WTC11 (cell line): ENCODE measurements at regions not wholly inside any gene's neighbourhood (a gene's known extent, or its start where the extent isn't known, plus 50 kb on each side); places are given as distances from the start of the nearest gene placed in this dataset.

Experiments used
- ATAC-seq: fragments of 200-7000 bp; cut with Tn5 transposase; 2 replicates; pipeline ENCODE4 v1.10.0; 2021; ENCODE audit warnings: mild to moderate bottlenecking, moderate library complexity
- CTCF ChIA-PET: fragments of 300-600 bp; sonication (Branson Sonifier 250); formaldehyde crosslinking; loops from one replicate; lab custom pipeline; 2021; ENCODE audit warnings: antibody characterized with exemption; lab: Charles Lee
- POLR2A ChIA-PET: fragments of 350-600 bp; sonication (Branson Sonifier 250); formaldehyde crosslinking; loops from one replicate; lab custom pipeline; 2021; ENCODE audit warnings: antibody characterized with exemption; lab: Charles Lee
- DNase-seq: peaks from one replicate; pipeline ENCODE4 v3.0.0; 2021; ENCODE audit warnings: low spot score
- H3K27ac Mint-ChIP-seq: 2 replicates; pipeline ENCODE4 v1.8.0; 2021; ENCODE audit warnings: mixed read lengths
- H3K27me3 Mint-ChIP-seq: 2 replicates; pipeline ENCODE4 v1.8.0; 2021; ENCODE audit warnings: low read depth, mild to moderate bottlenecking, moderate library complexity, mixed read lengths
- H3K36me3 Mint-ChIP-seq: 2 replicates; pipeline ENCODE4 v1.8.0; 2021; ENCODE audit warnings: mixed read lengths
- H3K4me1 Mint-ChIP-seq: 2 replicates; pipeline ENCODE4 v1.8.0; 2022; ENCODE audit warnings: mixed read lengths
- H3K4me3 Mint-ChIP-seq: 2 replicates; pipeline ENCODE4 v1.8.0; 2021; ENCODE audit warnings: mild to moderate bottlenecking, moderate library complexity, mixed read lengths
- H3K9me3 Mint-ChIP-seq: 2 replicates; pipeline ENCODE4 v1.8.0; 2021; ENCODE audit warnings: mixed read lengths
- EMX1 ChIP-seq: fragments of 250-450 bp; sonication (Bioruptor Pico); IDR thresholded peaks from 2 replicates; pipeline ENCODE4 v1.8.0; 2021; ENCODE audit warnings: mild to moderate bottlenecking
- GABPB1 ChIP-seq: sonication (generic); formaldehyde crosslinking; IDR thresholded peaks from 2 replicates; pipeline ENCODE4 v1.8.1; 2023; ENCODE audit warnings: mild to moderate bottlenecking, missing genetic modification reagents
- GTF2I ChIP-seq: fragments of 250-450 bp; sonication (Bioruptor Pico); conservative IDR thresholded peaks from 2 replicates; pipeline ENCODE4 v1.4.0; 2021; ENCODE audit warnings: mild to moderate bottlenecking
- JAZF1 ChIP-seq: fragments of 250-450 bp; sonication (Bioruptor Pico); IDR thresholded peaks from 2 replicates; pipeline ENCODE4 v1.9.0; 2021; ENCODE audit warnings: moderate library complexity, mild to moderate bottlenecking, inconsistent platforms
- NFATC4 ChIP-seq: fragments of 250-450 bp; sonication (Bioruptor Pico); IDR thresholded peaks from 2 replicates; pipeline ENCODE4 v1.9.0; 2021; ENCODE audit warnings: mild to moderate bottlenecking
- NR1H2 ChIP-seq: sonication (generic); formaldehyde crosslinking; IDR thresholded peaks from 2 replicates; pipeline ENCODE4 v1.9.0; 2021; ENCODE audit warnings: mild to moderate bottlenecking, moderate library complexity, missing genetic modification reagents
- PRRX2 ChIP-seq: fragments of 250-450 bp; sonication (Bioruptor Pico); IDR thresholded peaks from 2 replicates; pipeline ENCODE4 v1.8.0; 2021; ENCODE audit warnings: mild to moderate bottlenecking
- SMAD4 ChIP-seq: sonication (generic); formaldehyde crosslinking; IDR thresholded peaks from 2 replicates; pipeline ENCODE4 v1.8.0; 2022; ENCODE audit warnings: mild to moderate bottlenecking, missing genetic modification reagents
- ZNF219 ChIP-seq: sonication (generic); formaldehyde crosslinking; IDR thresholded peaks from 2 replicates; pipeline ENCODE4 v1.8.0; 2023; ENCODE audit warnings: missing genetic modification reagents, mild to moderate bottlenecking, borderline replicate concordance
- ZNF232 ChIP-seq: sonication (generic); formaldehyde crosslinking; IDR thresholded peaks from 2 replicates; pipeline ENCODE4 v1.8.0; 2022; ENCODE audit warnings: mild to moderate bottlenecking, missing genetic modification reagents
- ZNF671 ChIP-seq: fragments of 250-450 bp; sonication (Bioruptor Pico); IDR thresholded peaks from 2 replicates; pipeline ENCODE4 v1.8.0; 2021; ENCODE audit warnings: mild to moderate bottlenecking
- TF ChIP-seq, protein P1 (sequence below): sonication (generic); formaldehyde crosslinking; IDR thresholded peaks from 2 replicates; pipeline ENCODE4 v1.8.1; 2023; ENCODE audit warnings: mild to moderate bottlenecking, missing genetic modification reagents, moderate library complexity
- TF ChIP-seq, protein P2 (sequence below): sonication (generic); formaldehyde crosslinking; IDR thresholded peaks from 2 replicates; pipeline ENCODE4 v1.8.1; 2022; ENCODE audit warnings: missing genetic modification reagents, borderline replicate concordance
- TF ChIP-seq, protein P3 (sequence below): sonication (generic); formaldehyde crosslinking; conservative IDR thresholded peaks from 2 replicates; pipeline ENCODE4 v1.8.1; 2023; ENCODE audit warnings: mild to moderate bottlenecking, low read depth, missing genetic modification reagents, moderate library complexity
- TF ChIP-seq, protein P4 (sequence below): sonication (generic); formaldehyde crosslinking; IDR thresholded peaks from 2 replicates; pipeline ENCODE4 v1.8.0; 2023; ENCODE audit warnings: missing genetic modification reagents
- TF ChIP-seq, protein P5 (sequence below): fragments of 200-600 bp; IDR thresholded peaks from 2 replicates; pipeline ENCODE4 v1.8.0; 2022; ENCODE audit warnings: antibody characterized with exemption
- TF ChIP-seq, protein P6 (sequence below): sonication (generic); formaldehyde crosslinking; IDR thresholded peaks from 2 replicates; pipeline ENCODE4 v1.8.0; 2022; ENCODE audit warnings: mild to moderate bottlenecking, missing genetic modification reagents
- TF ChIP-seq, protein P7 (sequence below): sonication (generic); formaldehyde crosslinking; IDR thresholded peaks from 2 replicates; pipeline ENCODE4 v1.8.1; 2023; ENCODE audit warnings: mild to moderate bottlenecking, missing genetic modification reagents
- TF ChIP-seq, protein P8 (sequence below): sonication (generic); formaldehyde crosslinking; IDR thresholded peaks from 2 replicates; pipeline ENCODE4 v1.8.1; 2022; ENCODE audit warnings: mild to moderate bottlenecking, missing genetic modification reagents, moderate library complexity, borderline replicate concordance

DNA sequence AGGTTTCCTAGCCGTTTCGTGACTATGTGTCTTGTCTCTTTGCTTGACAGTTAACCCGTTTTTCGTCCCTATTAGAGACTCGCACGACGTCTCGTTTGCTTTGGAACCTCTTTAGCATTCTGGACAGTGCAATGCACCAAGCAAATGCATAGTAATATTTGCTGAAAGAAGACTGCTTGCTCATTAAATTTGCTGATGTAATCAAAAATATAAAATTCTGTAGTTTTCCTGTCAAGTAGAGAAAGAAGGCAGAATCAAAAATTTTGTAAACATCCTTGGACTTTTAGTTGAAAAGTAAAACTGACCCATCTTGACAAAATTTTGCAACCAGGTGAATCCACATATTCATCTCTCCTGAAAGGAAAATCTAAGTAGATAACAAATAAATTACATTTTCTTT is 106.9 kb upstream of the RAPGEF2 start:
- TF ChIP-seq, protein P1, sequence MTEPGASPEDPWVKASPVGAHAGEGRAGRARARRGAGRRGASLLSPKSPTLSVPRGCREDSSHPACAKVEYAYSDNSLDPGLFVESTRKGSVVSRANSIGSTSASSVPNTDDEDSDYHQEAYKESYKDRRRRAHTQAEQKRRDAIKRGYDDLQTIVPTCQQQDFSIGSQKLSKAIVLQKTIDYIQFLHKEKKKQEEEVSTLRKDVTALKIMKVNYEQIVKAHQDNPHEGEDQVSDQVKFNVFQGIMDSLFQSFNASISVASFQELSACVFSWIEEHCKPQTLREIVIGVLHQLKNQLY (CRISPR knock-in tag), result no peak
- TF ChIP-seq, protein P2, sequence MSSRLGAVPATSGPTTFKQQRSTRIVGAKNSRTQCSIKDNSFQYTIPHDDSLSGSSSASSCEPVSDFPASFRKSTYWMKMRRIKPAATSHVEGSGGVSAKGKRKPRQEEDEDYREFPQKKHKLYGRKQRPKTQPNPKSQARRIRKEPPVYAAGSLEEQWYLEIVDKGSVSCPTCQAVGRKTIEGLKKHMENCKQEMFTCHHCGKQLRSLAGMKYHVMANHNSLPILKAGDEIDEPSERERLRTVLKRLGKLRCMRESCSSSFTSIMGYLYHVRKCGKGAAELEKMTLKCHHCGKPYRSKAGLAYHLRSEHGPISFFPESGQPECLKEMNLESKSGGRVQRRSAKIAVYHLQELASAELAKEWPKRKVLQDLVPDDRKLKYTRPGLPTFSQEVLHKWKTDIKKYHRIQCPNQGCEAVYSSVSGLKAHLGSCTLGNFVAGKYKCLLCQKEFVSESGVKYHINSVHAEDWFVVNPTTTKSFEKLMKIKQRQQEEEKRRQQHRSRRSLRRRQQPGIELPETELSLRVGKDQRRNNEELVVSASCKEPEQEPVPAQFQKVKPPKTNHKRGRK (CRISPR knock-in tag), result no peak
- TF ChIP-seq, protein P3, sequence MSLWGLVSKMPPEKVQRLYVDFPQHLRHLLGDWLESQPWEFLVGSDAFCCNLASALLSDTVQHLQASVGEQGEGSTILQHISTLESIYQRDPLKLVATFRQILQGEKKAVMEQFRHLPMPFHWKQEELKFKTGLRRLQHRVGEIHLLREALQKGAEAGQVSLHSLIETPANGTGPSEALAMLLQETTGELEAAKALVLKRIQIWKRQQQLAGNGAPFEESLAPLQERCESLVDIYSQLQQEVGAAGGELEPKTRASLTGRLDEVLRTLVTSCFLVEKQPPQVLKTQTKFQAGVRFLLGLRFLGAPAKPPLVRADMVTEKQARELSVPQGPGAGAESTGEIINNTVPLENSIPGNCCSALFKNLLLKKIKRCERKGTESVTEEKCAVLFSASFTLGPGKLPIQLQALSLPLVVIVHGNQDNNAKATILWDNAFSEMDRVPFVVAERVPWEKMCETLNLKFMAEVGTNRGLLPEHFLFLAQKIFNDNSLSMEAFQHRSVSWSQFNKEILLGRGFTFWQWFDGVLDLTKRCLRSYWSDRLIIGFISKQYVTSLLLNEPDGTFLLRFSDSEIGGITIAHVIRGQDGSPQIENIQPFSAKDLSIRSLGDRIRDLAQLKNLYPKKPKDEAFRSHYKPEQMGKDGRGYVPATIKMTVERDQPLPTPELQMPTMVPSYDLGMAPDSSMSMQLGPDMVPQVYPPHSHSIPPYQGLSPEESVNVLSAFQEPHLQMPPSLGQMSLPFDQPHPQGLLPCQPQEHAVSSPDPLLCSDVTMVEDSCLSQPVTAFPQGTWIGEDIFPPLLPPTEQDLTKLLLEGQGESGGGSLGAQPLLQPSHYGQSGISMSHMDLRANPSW (CRISPR knock-in tag), result no peak
- no peak for TF ChIP-seq JAZF1 (CRISPR knock-in tag)
- TF ChIP-seq NR1H2 (CRISPR knock-in tag), result no peak
- TF ChIP-seq, protein P4, sequence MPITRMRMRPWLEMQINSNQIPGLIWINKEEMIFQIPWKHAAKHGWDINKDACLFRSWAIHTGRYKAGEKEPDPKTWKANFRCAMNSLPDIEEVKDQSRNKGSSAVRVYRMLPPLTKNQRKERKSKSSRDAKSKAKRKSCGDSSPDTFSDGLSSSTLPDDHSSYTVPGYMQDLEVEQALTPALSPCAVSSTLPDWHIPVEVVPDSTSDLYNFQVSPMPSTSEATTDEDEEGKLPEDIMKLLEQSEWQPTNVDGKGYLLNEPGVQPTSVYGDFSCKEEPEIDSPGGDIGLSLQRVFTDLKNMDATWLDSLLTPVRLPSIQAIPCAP, result no peak
- TF ChIP-seq, protein P5, sequence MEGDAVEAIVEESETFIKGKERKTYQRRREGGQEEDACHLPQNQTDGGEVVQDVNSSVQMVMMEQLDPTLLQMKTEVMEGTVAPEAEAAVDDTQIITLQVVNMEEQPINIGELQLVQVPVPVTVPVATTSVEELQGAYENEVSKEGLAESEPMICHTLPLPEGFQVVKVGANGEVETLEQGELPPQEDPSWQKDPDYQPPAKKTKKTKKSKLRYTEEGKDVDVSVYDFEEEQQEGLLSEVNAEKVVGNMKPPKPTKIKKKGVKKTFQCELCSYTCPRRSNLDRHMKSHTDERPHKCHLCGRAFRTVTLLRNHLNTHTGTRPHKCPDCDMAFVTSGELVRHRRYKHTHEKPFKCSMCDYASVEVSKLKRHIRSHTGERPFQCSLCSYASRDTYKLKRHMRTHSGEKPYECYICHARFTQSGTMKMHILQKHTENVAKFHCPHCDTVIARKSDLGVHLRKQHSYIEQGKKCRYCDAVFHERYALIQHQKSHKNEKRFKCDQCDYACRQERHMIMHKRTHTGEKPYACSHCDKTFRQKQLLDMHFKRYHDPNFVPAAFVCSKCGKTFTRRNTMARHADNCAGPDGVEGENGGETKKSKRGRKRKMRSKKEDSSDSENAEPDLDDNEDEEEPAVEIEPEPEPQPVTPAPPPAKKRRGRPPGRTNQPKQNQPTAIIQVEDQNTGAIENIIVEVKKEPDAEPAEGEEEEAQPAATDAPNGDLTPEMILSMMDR, result no peak
- no peak for TF ChIP-seq PRRX2
- TF ChIP-seq GTF2I (CRISPR knock-in tag), result no peak
- TF ChIP-seq, protein P6, sequence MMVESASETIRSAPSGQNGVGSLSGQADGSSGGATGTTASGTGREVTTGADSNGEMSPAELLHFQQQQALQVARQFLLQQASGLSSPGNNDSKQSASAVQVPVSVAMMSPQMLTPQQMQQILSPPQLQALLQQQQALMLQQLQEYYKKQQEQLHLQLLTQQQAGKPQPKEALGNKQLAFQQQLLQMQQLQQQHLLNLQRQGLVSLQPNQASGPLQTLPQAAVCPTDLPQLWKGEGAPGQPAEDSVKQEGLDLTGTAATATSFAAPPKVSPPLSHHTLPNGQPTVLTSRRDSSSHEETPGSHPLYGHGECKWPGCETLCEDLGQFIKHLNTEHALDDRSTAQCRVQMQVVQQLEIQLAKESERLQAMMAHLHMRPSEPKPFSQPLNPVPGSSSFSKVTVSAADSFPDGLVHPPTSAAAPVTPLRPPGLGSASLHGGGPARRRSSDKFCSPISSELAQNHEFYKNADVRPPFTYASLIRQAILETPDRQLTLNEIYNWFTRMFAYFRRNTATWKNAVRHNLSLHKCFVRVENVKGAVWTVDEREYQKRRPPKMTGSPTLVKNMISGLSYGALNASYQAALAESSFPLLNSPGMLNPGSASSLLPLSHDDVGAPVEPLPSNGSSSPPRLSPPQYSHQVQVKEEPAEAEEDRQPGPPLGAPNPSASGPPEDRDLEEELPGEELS, result no peak
- TF ChIP-seq, protein P7, sequence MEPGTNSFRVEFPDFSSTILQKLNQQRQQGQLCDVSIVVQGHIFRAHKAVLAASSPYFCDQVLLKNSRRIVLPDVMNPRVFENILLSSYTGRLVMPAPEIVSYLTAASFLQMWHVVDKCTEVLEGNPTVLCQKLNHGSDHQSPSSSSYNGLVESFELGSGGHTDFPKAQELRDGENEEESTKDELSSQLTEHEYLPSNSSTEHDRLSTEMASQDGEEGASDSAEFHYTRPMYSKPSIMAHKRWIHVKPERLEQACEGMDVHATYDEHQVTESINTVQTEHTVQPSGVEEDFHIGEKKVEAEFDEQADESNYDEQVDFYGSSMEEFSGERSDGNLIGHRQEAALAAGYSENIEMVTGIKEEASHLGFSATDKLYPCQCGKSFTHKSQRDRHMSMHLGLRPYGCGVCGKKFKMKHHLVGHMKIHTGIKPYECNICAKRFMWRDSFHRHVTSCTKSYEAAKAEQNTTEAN (CRISPR knock-in tag), result no peak
- TF ChIP-seq ZNF219 (CRISPR knock-in tag), result no peak
- TF ChIP-seq ZNF232, result no peak
- no peak for TF ChIP-seq GABPB1 (CRISPR knock-in tag)
- no peak for TF ChIP-seq SMAD4 (CRISPR knock-in tag)
- TF ChIP-seq NFATC4 (CRISPR knock-in tag), result no peak
- TF ChIP-seq ZNF671 (CRISPR knock-in tag), result no peak
- TF ChIP-seq, protein P8, sequence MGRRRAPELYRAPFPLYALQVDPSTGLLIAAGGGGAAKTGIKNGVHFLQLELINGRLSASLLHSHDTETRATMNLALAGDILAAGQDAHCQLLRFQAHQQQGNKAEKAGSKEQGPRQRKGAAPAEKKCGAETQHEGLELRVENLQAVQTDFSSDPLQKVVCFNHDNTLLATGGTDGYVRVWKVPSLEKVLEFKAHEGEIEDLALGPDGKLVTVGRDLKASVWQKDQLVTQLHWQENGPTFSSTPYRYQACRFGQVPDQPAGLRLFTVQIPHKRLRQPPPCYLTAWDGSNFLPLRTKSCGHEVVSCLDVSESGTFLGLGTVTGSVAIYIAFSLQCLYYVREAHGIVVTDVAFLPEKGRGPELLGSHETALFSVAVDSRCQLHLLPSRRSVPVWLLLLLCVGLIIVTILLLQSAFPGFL (CRISPR knock-in tag), result no peak
- no peak for TF ChIP-seq EMX1 (CRISPR knock-in tag)
- Mint-ChIP-seq H3K27me3 (no peaks in the 10 kb centered on the region), H3K27ac (no peak overlapping the region), H3K9me3 (no peaks in the 10 kb centered on the region), H3K36me3 (no peaks in the 10 kb centered on the region), H3K4me1 (no peaks in the 10 kb centered on the region), H3K4me3 (no peak overlapping the region)
- POLR2A ChIA-PET, result no interaction called here
- ATAC-seq (no peak), DNase-seq (no peak)
- CTCF ChIA-PET, result no interaction called here
